Mesenchymal stem cell (in vitro differentiated cells and primary cell): ENCODE measurements at regions not wholly inside any gene's neighbourhood (a gene's known extent, or its start where the extent isn't known, plus 50 kb on each side); places are given as distances from the start of the nearest gene placed in this dataset.

Experiments
- DNase-seq: peaks from one replicate; pipeline ENCODE4 v3.0.0-alpha.2; 2013
- H2AFZ ChIP-seq: one replicate; pipeline ENCODE4 v1.6.1; 2013; ENCODE audit warnings: low read depth, mild to moderate bottlenecking, control low read depth, inconsistent platforms, low read length, moderate library complexity
- H2AK5ac ChIP-seq: 2 replicates; pipeline ENCODE4 v1.6.1; 2013; ENCODE audit warnings: low read length, moderate library complexity, mild to moderate bottlenecking, inconsistent platforms; ENCODE audit not compliant: severe bottlenecking
- H2BK120ac ChIP-seq: one replicate; pipeline ENCODE4 v1.6.1; 2013; ENCODE audit warnings: low read depth, mild to moderate bottlenecking, inconsistent platforms, low read length, moderate library complexity
- H2BK12ac ChIP-seq, 2 experiments: one replicate each; pipeline ENCODE4 v1.6.1; 2013; ENCODE audit warnings: inconsistent platforms in 2 of 2, low read length in 2 of 2, mild to moderate bottlenecking in 2 of 2, moderate library complexity in 2 of 2, control low read depth in 1 of 2
- H2BK15ac ChIP-seq: one replicate; pipeline ENCODE4 v1.6.1; 2013; ENCODE audit warnings: mild to moderate bottlenecking, low read depth, inconsistent platforms; ENCODE audit not compliant: poor library complexity, severe bottlenecking
- H2BK5ac ChIP-seq: 2 replicates; pipeline ENCODE4 v1.6.1; 2013; ENCODE audit warnings: low read depth, mild to moderate bottlenecking, low read length, control low read depth, inconsistent platforms; ENCODE audit not compliant: poor library complexity, severe bottlenecking
- H3K14ac ChIP-seq, 2 experiments: one replicate each; pipeline ENCODE4 v1.6.1; 2013; ENCODE audit warnings: inconsistent platforms in 2 of 2, low read length in 2 of 2, control low read depth in 1 of 2, mild to moderate bottlenecking in 1 of 2, moderate library complexity in 1 of 2
- H3K18ac ChIP-seq, 2 experiments: one replicate each; pipeline ENCODE4 v1.6.1; 2013; ENCODE audit warnings: inconsistent platforms in 2 of 2, low read length in 2 of 2, control low read depth in 1 of 2, low read depth in 1 of 2, mild to moderate bottlenecking in 1 of 2
- H3K23ac ChIP-seq, 2 experiments: one replicate each; pipeline ENCODE4 v1.6.1; 2013; ENCODE audit warnings: inconsistent platforms in 2 of 2, low read length in 2 of 2, mild to moderate bottlenecking in 2 of 2, moderate library complexity in 2 of 2, control low read depth in 1 of 2
- H3K27ac ChIP-seq: 2 replicates; pipeline ENCODE4 v1.5.1; 2013; ENCODE audit warnings: mild to moderate bottlenecking, moderate library complexity, low read length, control low read depth, inconsistent platforms; ENCODE audit not compliant: poor library complexity, severe bottlenecking
- H3K27me3 ChIP-seq, 2 experiments: 2 replicates each; pipeline versions ENCODE4 v1.6.1 to v1.7.0; 2013; ENCODE audit warnings: low read length in 2 of 2, mild to moderate bottlenecking in 2 of 2, moderate library complexity in 2 of 2, control low read depth in 1 of 2, inconsistent platforms in 1 of 2; ENCODE audit not compliant: control insufficient read depth in 1 of 2, insufficient read depth in 1 of 2
- H3K36me3 ChIP-seq, 2 experiments: 2 replicates each; pipeline versions ENCODE4 v1.6.1 to v1.7.0; 2013; ENCODE audit warnings: low read length in 2 of 2, control low read depth in 1 of 2, inconsistent platforms in 1 of 2, low read depth in 1 of 2, mild to moderate bottlenecking in 1 of 2; ENCODE audit not compliant: insufficient read depth in 2 of 2, control insufficient read depth in 1 of 2
- H3K4ac ChIP-seq, 2 experiments: one replicate each; pipeline ENCODE4 v1.6.1; 2013; ENCODE audit warnings: inconsistent platforms in 2 of 2, low read length in 2 of 2, mild to moderate bottlenecking in 2 of 2, moderate library complexity in 2 of 2, control low read depth in 1 of 2, low read depth in 1 of 2
- H3K4me1 ChIP-seq: 2 replicates; pipeline ENCODE4 v1.6.1; 2013; ENCODE audit warnings: low read depth, low read length, control low read depth; ENCODE audit not compliant: control insufficient read depth, insufficient read depth
- H3K4me2 ChIP-seq: 2 replicates; pipeline ENCODE4 v1.6.1; 2013; ENCODE audit warnings: low read length, mild to moderate bottlenecking, inconsistent platforms; ENCODE audit not compliant: poor library complexity, severe bottlenecking
- H3K4me3 ChIP-seq, 2 experiments: 2 replicates each; pipeline versions ENCODE4 v1.5.1 to v1.7.0; 2013; ENCODE audit warnings: low read length in 2 of 2, mild to moderate bottlenecking in 2 of 2, control low read depth in 1 of 2, low read depth in 1 of 2; ENCODE audit not compliant: insufficient read depth in 1 of 2
- H3K79me1 ChIP-seq: replicated peaks from 2 replicates; pipeline ENCODE4 v1.6.1; 2013; ENCODE audit warnings: mild to moderate bottlenecking, control low read depth, low read length, inconsistent platforms; ENCODE audit not compliant: poor library complexity, severe bottlenecking
- H3K9ac ChIP-seq: 2 replicates; pipeline ENCODE4 v1.7.0; 2013; ENCODE audit warnings: mild to moderate bottlenecking, low read length, moderate library complexity
- H3K9me3 ChIP-seq: 2 replicates; pipeline ENCODE4 v1.7.0; 2013; ENCODE audit warnings: mild to moderate bottlenecking, low read length; ENCODE audit not compliant: control insufficient read depth
- H4K8ac ChIP-seq: one replicate; pipeline ENCODE4 v1.6.1; 2013; ENCODE audit warnings: inconsistent platforms, mild to moderate bottlenecking, low read length, moderate library complexity
- H4K91ac ChIP-seq: one replicate; pipeline ENCODE4 v1.6.1; 2013; ENCODE audit warnings: mild to moderate bottlenecking, low read length, inconsistent platforms
- WGBS: methylation state at CpG from one replicate; pipeline ENCODE4 v1.1.7; 2013; ENCODE audit warnings: mixed read lengths; 5-methylcytosine and 5-hydroxymethylcytosine counted together

- peak; percentile 44 for DNase-seq
- no peak overlapping the region for H3K4me2 ChIP-seq
- H3K79me1 ChIP-seq = no peaks in the 10 kb centered on the region
- H3K9me3 ChIP-seq = no peaks in the 10 kb centered on the region
- H2AFZ ChIP-seq = no peak overlapping the region
- H2AK5ac ChIP-seq = no peak overlapping the region
- no peak overlapping the region for H3K27ac ChIP-seq
- no peak overlapping the region for H2BK120ac ChIP-seq
- no peaks in the 10 kb centered on the region for H3K4me1 ChIP-seq
- H3K27me3 ChIP-seq = peaks cover 6 to 25% of the 10 kb centered on the region in 2 experiments
- no peak overlapping the region for H3K14ac ChIP-seq
- no peaks in the 10 kb centered on the region for H3K36me3 ChIP-seq
- no peak overlapping the region for H3K4ac ChIP-seq
- H4K91ac ChIP-seq = no peak overlapping the region
- no peak overlapping the region for H2BK15ac ChIP-seq
- H3K23ac ChIP-seq = no peak overlapping the region
- no peak overlapping the region for H2BK5ac ChIP-seq
- H3K4me3 ChIP-seq = no peak overlapping the region
- no peak overlapping the region for H3K9ac ChIP-seq
- 43% methylated on average over 5 of the region's 5 CpGs for WGBS
- no peak overlapping the region for H3K18ac ChIP-seq
- no peak overlapping the region for H2BK12ac ChIP-seq
- no peak overlapping the region for H4K8ac ChIP-seq
These were observed 59.0 kb downstream of the ING2 start for GRCh38 chr4:183563874-183564273.

GRCh38 chr4:183571350-183571941, 66.6 kb downstream of the ING2 start:
- H3K18ac ChIP-seq = no peak overlapping the region
- H3K23ac ChIP-seq = no peak overlapping the region
- no peak overlapping the region for H3K9ac ChIP-seq
- no peak overlapping the region for H3K27ac ChIP-seq
- no peak overlapping the region for H4K91ac ChIP-seq
- WGBS = 67% methylated on average over 8 of the region's 10 CpGs
- H3K79me1 ChIP-seq = no peaks in the 10 kb centered on the region
- no peak overlapping the region for H4K8ac ChIP-seq
- H3K4me1 ChIP-seq = no peaks in the 10 kb centered on the region
- no peak overlapping the region for H2BK120ac ChIP-seq
- H3K4me3 ChIP-seq = no peak overlapping the region
- no peak overlapping the region for H2AFZ ChIP-seq
- H3K14ac ChIP-seq = no peak overlapping the region
- H2BK12ac ChIP-seq = no peak overlapping the region
- no peak overlapping the region for H2BK15ac ChIP-seq
- peaks cover 0 to 8% of the 10 kb centered on the region in 2 experiments for H3K27me3 ChIP-seq
- DNase-seq = peak; percentile 77
- H3K9me3 ChIP-seq = no peaks in the 10 kb centered on the region
- H2BK5ac ChIP-seq = no peak overlapping the region
- no peak overlapping the region for H2AK5ac ChIP-seq
- no peaks in the 10 kb centered on the region for H3K36me3 ChIP-seq
- no peak overlapping the region for H3K4me2 ChIP-seq
- H3K4ac ChIP-seq = no peak overlapping the region

- H2BK120ac ChIP-seq = no peak overlapping the region
- no peak overlapping the region for H3K18ac ChIP-seq
- no peak overlapping the region for H2BK15ac ChIP-seq
- H3K36me3 ChIP-seq = no peaks in the 10 kb centered on the region
- H3K23ac ChIP-seq = no peak overlapping the region
- no peak overlapping the region for H4K91ac ChIP-seq
- H4K8ac ChIP-seq = no peak overlapping the region
- H3K27me3 ChIP-seq = peaks cover 0 to 3% of the 10 kb centered on the region in 2 experiments
- H3K4me3 ChIP-seq = no peak overlapping the region
- no peak overlapping the region for H3K27ac ChIP-seq
- H3K4me1 ChIP-seq = no peaks in the 10 kb centered on the region
- H2AK5ac ChIP-seq = no peak overlapping the region
- no peaks in the 10 kb centered on the region for H3K79me1 ChIP-seq
- DNase-seq = no peak
- WGBS = 90% methylated on average over 2 of the region's 6 CpGs
- no peak overlapping the region for H3K4me2 ChIP-seq
- H2BK12ac ChIP-seq = no peak overlapping the region
- no peak overlapping the region for H2BK5ac ChIP-seq
- no peak overlapping the region for H3K4ac ChIP-seq
- no peak overlapping the region for H3K9ac ChIP-seq
- no peaks in the 10 kb centered on the region for H3K9me3 ChIP-seq
- H3K14ac ChIP-seq = no peak overlapping the region
- H2AFZ ChIP-seq = no peak overlapping the region
These were observed 72.0 kb downstream of the ING2 start for GRCh38 chr4:183576701-183577404.

GRCh38 chr4:183580370-183580769, 75.5 kb downstream of the ING2 start:
- Histone ChIP-seq H3K14ac (no peak overlapping the region), H3K4me3 (no peak overlapping the region), H3K4me1 (no peaks in the 10 kb centered on the region), H3K18ac (no peak overlapping the region), H2BK5ac (no peak overlapping the region), H4K8ac (no peak overlapping the region), H4K91ac (no peak overlapping the region), H2BK12ac (no peak overlapping the region), H2BK120ac (no peak overlapping the region), H3K4me2 (no peak overlapping the region), H3K27ac (no peak overlapping the region), H3K9me3 (no peaks in the 10 kb centered on the region), H2AK5ac (no peak overlapping the region), H3K36me3 (no peaks in the 10 kb centered on the region), H3K79me1 (no peaks in the 10 kb centered on the region), H2BK15ac (no peak overlapping the region), H3K4ac (no peak overlapping the region), H3K9ac (no peak overlapping the region), H3K23ac (no peak overlapping the region), H3K27me3 (no peaks in the 10 kb centered on the region), H2AFZ (no peak overlapping the region)
- no peak for DNase-seq
- 100% methylated on average over 2 of the region's 3 CpGs for WGBS
